Amniotic epithelial cell (primary cell): ENCODE measurements at regions not wholly inside any gene's neighbourhood (a gene's known extent, or its start where the extent isn't known, plus 50 kb on each side); places are given as distances from the start of the nearest gene placed in this dataset.
"Not testable (repeated sequence)": the region's sequence is repeated elsewhere in the genome, so short reads cannot be mapped to it uniquely, and the experiment has no call there.

Experiments used
- DNase-seq: peaks from one replicate; pipeline ENCODE4 v3.0.0-alpha.2; 2010; ENCODE audit warnings: low read depth

GRCh38 chr9:63812822-63813221, 1472.2 kb downstream of the FOXD4L5 start:
- DNase-seq = not testable (repeated sequence)

GRCh38 chr9:63804205-63804604, 1480.8 kb downstream of the FOXD4L5 start:
- not testable (repeated sequence) for DNase-seq

GRCh38 chr9:63794081-63794685, 1490.8 kb downstream of the FOXD4L5 start:
- DNase-seq = not testable (repeated sequence)

GRCh38 chr9:63787454-63787853, 1497.6 kb downstream of the FOXD4L5 start:
- DNase-seq = not testable (repeated sequence)

- DNase-seq = not testable (repeated sequence)
Measured at GRCh38 chr9:63785059-63785458, 1500.0 kb downstream of the FOXD4L5 start.

- not testable (repeated sequence) for DNase-seq
Measured at GRCh38 chr9:63784421-63784820, 1500.6 kb downstream of the FOXD4L5 start.

- not testable (repeated sequence) for DNase-seq
Measured at GRCh38 chr9:63781817-63782439, 1503.1 kb downstream of the FOXD4L5 start.

GRCh38 chr9:63781390-63781789, 1503.6 kb downstream of the FOXD4L5 start:
- DNase-seq = not testable (repeated sequence)

- not testable (repeated sequence) for DNase-seq
Measured at GRCh38 chr9:63776220-63776619, 1508.8 kb downstream of the FOXD4L5 start.

GRCh38 chr9:63775092-63775426, 1510.0 kb downstream of the FOXD4L5 start:
- not testable (repeated sequence) for DNase-seq

GRCh38 chr9:63774369-63775091, 1510.5 kb downstream of the FOXD4L5 start:
- not testable (repeated sequence) for DNase-seq

GRCh38 chr9:63762230-63762629, 1522.8 kb downstream of the FOXD4L5 start:
- not testable (repeated sequence) for DNase-seq

- DNase-seq = not testable (repeated sequence)
Measured at GRCh38 chr9:63729021-63729420, 1556.0 kb downstream of the FOXD4L5 start.

GRCh38 chr9:63728287-63728686, 1556.7 kb downstream of the FOXD4L5 start:
- DNase-seq = no peak

- not testable (repeated sequence) for DNase-seq
Measured at GRCh38 chr9:63708285-63708684, 1576.7 kb downstream of the FOXD4L5 start.

GRCh38 chr9:63704456-63704855, 1580.6 kb downstream of the FOXD4L5 start:
- DNase-seq = not testable (repeated sequence)

GRCh38 chr9:63703670-63704069, 1581.3 kb downstream of the FOXD4L5 start:
- not testable (repeated sequence) for DNase-seq

- not testable (repeated sequence) for DNase-seq
Measured at GRCh38 chr9:63703138-63703665, 1581.8 kb downstream of the FOXD4L5 start.
